ENCODE measurements at regions not wholly inside any gene's neighbourhood (a gene's known extent, or its start where the extent isn't known, plus 50 kb on each side); places are given as distances from the start of the nearest gene placed in this dataset.
"Not testable (repeated sequence)": the region's sequence is repeated elsewhere in the genome, so short reads cannot be mapped to it uniquely, and the experiment has no call there.

DNA sequence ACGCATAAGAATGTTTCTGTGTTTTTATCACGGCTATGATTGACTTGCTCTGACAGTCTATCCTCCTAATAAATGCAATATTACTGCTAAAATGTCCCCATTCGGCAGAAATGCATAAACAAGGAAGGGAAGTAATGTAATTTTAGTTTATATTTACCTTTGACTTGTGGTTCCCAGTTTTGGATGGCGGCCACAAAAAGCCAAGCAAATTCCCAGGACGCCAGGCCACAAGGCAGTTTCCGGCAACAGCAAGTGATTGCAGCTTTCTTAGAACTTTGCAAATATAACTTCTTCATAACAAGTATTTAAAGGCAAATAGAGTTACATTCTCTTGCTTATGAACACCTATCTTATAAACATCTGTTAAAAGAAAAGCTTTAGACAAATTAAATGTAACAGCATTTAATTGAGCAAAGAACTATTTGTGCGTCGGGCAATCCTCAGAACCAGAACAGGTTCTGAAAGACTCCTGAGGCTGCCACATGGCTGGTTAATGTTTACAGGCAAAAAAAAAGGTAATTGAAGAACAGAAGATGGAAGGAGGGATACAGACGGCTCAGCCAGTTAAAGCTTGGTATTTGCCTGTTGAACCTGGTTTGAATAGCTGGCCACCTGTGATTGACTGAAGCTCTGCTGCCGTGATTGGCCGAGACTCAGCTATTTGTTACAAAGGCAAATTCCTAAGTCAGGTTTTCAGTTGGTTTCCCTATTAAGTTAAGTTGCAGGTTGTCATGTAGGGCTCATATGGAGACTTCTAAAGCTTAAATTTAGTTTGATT, 80.8 kb downstream of the C21orf91 start:
- DNase-seq, result no peak

- no peak for DNase-seq
Measured at GRCh38 chr21:17736072-17736471, 83.1 kb downstream of the C21orf91 start.

DNA sequence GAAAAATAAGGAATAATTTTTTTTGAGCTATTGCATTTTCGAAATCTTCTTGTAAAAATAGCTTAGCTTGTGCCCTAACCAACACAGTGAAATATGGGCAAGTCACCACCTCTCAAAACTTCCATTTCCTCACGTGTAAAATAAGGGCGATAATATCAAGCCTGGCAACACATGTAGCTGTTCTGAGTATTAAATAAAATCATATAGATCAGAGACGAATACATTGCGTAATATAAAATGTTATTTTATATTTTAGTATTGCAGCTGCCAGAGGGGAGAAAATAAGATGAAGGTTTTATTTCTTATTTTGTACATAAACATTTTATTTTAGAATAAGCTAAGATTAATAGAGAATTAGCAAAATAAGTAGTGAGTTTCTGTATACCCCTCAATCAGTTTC, 85.9 kb downstream of the C21orf91 start:
- no peak for DNase-seq

- no peak for DNase-seq
Measured at GRCh38 chr21:17732306-17732705, 86.8 kb downstream of the C21orf91 start.

DNA sequence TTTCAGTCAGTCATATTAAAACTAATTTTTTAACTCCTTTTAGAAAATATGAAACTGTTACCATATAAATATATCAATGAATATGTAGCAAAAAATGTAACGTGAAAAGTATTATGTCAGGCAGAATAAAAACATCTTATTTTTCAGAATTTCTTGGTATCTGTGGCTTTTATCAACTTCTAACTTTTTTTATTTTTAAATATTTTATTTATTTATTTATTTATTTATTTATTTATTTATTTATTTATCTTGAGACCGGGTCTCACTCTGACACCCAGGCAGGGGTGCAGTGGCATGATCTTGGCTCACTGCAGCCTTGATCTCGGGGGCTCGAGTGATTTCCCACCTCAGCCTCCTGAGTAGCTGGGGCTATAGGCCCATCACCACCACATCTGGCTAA, 87.6 kb downstream of the C21orf91 start:
- no peak for DNase-seq

DNA sequence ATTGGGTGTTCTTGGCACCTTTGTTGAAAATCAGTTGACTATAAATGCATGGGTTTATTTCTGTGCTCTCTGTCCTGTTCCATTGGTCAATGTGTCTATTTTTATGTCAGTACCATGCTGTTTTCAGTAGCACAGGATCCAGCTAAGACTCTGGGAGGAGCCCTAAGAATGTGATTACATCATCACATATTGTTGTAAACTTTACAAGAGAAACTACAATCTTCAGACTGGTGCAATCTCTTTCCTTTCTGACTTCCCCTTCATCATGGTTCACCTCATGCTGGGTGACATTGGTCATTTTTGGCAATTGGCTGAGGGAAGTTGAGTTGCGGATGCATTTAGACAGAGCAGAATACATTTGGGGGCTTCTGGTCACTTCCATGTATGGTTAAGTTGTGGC, 88.4 kb downstream of the C21orf91 start:
- no peak for DNase-seq

- DNase-seq, result no peak
Measured at GRCh38 chr21:17729455-17729854, 89.7 kb downstream of the C21orf91 start.

GRCh38 chr21:17727361-17727760, 91.8 kb downstream of the C21orf91 start:
- no peak for DNase-seq

- DNase-seq, result no peak
Measured at GRCh38 chr21:17726047-17726829, 92.9 kb downstream of the C21orf91 start.

- DNase-seq, result no peak
Measured at GRCh38 chr21:17725339-17725738, 93.8 kb downstream of the C21orf91 start.

GRCh38 chr21:17712887-17713286, 100.2 kb upstream of the BTG3 start:
- DNase-seq, result no peak

- DNase-seq, result no peak
Measured at GRCh38 chr21:17711896-17712295, 99.2 kb upstream of the BTG3 start.

DNA sequence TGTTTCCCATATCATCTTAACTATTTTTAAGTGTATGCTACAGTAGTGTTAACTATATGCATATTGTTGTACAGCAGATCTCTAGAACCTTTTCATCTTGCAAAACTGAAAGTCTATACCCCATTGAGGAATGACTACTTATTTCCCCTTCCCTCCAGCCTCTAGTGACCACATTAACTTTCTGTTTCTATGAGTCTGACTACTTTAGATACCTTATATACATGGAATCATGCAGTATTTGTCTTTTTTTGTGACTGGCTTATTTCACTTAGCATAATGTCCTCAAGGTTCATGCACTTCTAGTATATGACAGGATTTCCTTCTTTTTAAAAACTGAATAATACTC, 96.5 kb upstream of the BTG3 start:
- peak; percentile 67 for DNase-seq

DNA sequence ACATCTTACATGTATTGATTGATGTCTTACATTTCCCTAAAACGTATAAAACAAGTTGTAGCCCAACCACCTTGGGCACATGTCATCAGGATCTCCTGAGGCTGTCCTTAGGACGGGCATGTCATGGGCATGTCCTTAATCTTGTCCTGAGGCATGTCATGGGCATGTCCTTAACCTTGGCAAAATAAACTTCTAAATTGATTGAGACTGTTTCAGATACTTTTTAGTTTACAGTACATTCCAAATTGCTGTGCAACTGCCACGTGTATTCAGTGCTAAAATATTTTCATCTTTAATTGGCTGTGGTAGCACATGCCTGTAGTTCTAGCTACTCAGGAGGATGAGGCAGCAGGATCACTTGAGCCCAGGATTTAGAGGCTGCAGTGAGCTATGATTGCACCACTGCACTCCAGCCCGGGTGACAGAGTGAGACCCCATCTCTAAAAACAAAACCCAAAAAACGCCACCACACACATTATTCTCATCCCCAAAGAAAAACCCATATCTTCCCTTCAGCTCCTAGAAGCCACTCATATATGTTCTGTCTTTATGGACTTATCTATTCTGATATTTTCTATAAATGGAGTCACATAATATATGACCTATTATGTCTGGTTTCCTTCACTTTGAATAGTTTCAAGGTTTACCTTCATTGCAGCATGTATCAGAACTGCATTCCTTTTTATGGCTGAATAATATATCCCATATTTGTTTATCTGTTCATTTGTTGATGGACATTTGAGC, 96.0 kb upstream of the BTG3 start:
- DNase-seq, result no peak

DNA sequence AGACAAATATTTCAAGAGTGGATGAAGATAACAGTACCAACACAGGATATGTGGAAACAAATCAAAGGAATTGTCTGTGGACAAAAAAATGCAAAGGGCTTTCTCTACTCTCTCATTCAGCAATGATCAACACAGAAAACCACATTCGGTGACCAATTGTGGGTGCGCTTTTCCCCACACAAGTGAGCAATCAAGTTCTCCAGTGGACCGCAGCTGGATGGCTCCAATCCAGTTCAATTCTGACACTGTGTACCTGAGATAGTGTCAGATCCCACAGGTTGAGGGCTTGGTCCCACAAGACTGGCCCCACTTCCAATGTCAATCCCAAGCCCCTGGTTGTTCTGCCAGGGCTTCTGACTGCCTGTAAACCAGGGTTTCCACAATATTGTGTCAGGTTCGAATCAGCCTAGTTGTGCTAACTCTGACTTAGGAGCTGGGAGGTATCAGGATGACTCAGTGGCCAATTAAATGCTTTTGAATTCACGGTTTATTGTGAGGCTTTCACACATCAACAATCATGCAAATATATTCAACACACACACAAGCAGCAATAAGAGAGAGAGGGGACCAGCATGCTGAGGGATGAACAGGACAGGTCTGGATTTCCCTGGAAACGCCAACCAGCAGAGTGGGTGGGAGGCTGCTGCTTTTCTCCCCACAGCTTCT, 87.0 kb upstream of the BTG3 start:
- no peak for DNase-seq

- no peak for DNase-seq
Measured at GRCh38 chr21:17697473-17697872, 84.8 kb upstream of the BTG3 start.

GRCh38 chr21:17694416-17694815, 81.7 kb upstream of the BTG3 start:
- not testable (repeated sequence) for DNase-seq

GRCh38 chr21:17693801-17694200, 81.1 kb upstream of the BTG3 start:
- DNase-seq, result peak; percentile 15

DNA sequence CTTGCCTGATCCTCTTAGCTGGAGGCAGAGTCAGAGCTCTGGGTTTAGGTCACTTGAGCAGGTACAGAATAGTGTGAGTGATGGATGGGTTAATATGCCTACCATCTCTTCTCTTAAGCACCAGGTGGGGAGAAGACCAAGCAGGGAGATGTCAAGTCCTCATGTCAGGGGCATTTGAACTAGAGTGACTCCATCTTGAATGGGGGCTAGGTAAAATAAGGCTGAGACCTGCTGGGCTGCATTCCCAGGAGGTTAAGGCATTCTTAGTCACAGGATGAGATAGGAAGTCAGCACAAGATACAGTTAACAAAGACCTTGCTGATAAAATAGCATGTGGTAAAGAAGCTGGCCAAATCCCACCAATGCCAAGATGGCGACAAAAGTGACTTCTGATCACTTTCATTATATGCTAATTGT, 77.4 kb upstream of the BTG3 start:
- no peak for DNase-seq

GRCh38 chr21:17688912-17689874, 76.5 kb upstream of the BTG3 start:
- peak; percentile 22 for DNase-seq

DNA sequence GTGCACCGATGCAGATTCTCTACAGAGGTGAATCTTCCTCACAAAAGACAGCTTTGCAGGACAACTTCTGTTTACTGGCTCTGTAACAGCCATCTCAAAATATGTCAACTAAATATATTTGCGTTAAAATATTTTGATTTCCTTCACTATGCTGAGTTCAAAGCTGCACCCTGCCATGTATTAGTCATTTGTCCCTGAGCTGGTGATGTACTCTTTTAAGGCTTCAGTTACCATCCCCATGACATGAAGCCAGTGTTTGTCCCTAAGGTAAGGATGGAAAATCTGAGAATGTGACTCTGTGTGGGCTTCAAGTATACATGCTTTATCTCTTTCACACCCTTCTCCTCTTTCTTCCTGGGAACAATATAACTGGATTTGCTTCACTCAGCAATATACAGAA, 70.2 kb upstream of the BTG3 start:
- no peak for DNase-seq

- peak; percentile 73 for DNase-seq
Measured at GRCh38 chr21:17679002-17679600, 66.4 kb upstream of the BTG3 start.

Data from activated CD4-positive, alpha-beta T cell treated with anti-CD3 and anti-CD28 coated beads, Interleukin-10, Interleukin-2, amounts not matched to agents 100 ng/mL and 50 ng/mL, durations not matched to agents 16 hours and 8 hours (primary cell).